ENCODE measurements at regions not wholly inside any gene's neighbourhood (a gene's known extent, or its start where the extent isn't known, plus 50 kb on each side); places are given as distances from the start of the nearest gene placed in this dataset.

DNA sequence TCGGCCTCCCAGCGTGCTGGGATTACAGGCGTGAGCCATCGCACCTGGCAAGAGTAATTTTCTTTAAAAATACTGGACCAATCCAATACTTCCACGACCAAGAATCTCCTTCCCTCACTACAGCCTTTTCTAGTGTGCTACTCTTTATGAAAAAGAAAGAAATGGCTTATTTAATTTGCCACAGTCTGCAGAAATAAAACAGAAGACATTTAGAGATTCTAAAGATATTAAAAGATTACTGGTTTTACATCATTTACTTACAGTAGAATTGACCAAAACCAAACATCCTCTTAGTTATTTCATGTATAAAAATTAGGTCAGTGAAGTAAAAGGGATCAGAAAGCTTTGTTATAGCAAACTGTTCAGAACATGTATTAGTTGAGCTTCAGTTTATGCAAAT is 679.6 kb downstream of the MAT2B start:
- Mint-ChIP-seq H3K9me3 (ENCODE audit: insufficient read depth) (no peaks in the 10 kb centered on the region), H3K27me3 (no peaks in the 10 kb centered on the region), H3K4me1 (peaks cover 2% of the 10 kb centered on the region), H3K4me3 (no peak overlapping the region), H3K27ac (no peak overlapping the region)
- no peaks in the 10 kb centered on the region for H3K36me3 ChIP-seq (replicated peaks in 1 of 2; ENCODE audit: control extremely low read depth in 1 of 2, control insufficient read depth in 1 of 2, extremely low read depth in 1 of 2, insufficient read depth in 2 of 2, low read length in 1 of 2)
- no peaks in the 10 kb centered on the region for H3K4me1 ChIP-seq (ENCODE audit: control insufficient read depth in 2 of 2, insufficient read depth in 2 of 2, low read length in 2 of 2)
- DNase-seq (no peak), ATAC-seq (ENCODE audit: low read depth) (no peak)
- POLR2A ChIA-PET = no interaction called here
- H3K27me3 ChIP-seq (replicated peaks in 1 of 4; ENCODE audit: control extremely low read depth in 1 of 4, control insufficient read depth in 3 of 4, insufficient read depth in 4 of 4, low read length in 3 of 4) = no peaks in the 10 kb centered on the region
- no peaks in the 10 kb centered on the region for H3K79me2 ChIP-seq (ENCODE audit: control insufficient read depth, insufficient read depth, low read length)
- intact Hi-C loops (cut with micrococcal nuclease) = no loop called here
- no peak overlapping the region for H3K4me3 ChIP-seq (ENCODE audit: control extremely low read depth in 1 of 5, extremely low read depth in 1 of 5, insufficient read depth in 1 of 5, low read depth in 2 of 5, low read length in 4 of 5)
- no peak overlapping the region for H3K4me2 ChIP-seq (replicated peaks; ENCODE audit: low read depth, low read length, poor library complexity, severe bottlenecking)
- no peak for TF ChIP-seq EZH2 (IDR thresholded peaks at IDR 0.05; ENCODE audit: borderline replicate concordance, insufficient read depth, low read depth, low read length, poor library complexity, severe bottlenecking)
- TF ChIP-seq, protein P1, sequence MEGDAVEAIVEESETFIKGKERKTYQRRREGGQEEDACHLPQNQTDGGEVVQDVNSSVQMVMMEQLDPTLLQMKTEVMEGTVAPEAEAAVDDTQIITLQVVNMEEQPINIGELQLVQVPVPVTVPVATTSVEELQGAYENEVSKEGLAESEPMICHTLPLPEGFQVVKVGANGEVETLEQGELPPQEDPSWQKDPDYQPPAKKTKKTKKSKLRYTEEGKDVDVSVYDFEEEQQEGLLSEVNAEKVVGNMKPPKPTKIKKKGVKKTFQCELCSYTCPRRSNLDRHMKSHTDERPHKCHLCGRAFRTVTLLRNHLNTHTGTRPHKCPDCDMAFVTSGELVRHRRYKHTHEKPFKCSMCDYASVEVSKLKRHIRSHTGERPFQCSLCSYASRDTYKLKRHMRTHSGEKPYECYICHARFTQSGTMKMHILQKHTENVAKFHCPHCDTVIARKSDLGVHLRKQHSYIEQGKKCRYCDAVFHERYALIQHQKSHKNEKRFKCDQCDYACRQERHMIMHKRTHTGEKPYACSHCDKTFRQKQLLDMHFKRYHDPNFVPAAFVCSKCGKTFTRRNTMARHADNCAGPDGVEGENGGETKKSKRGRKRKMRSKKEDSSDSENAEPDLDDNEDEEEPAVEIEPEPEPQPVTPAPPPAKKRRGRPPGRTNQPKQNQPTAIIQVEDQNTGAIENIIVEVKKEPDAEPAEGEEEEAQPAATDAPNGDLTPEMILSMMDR (IDR thresholded peaks at IDR 0.05) = no peak
- no peaks in the 10 kb centered on the region for H4K20me1 ChIP-seq (ENCODE audit: control insufficient read depth, insufficient read depth, low read length, poor library complexity, severe bottlenecking)
- H2AFZ ChIP-seq (ENCODE audit: insufficient read depth, low read depth, low read length, poor library complexity, severe bottlenecking) = no peak overlapping the region
- H3K27ac ChIP-seq (ENCODE audit: low read length in 2 of 2) = no peak overlapping the region
- CTCF ChIA-PET = no interaction called here
- 100% methylated on average over 4 of the region's 5 CpGs for WGBS (ENCODE audit: insufficient coverage)
- H3K9me3 ChIP-seq (ENCODE audit: control extremely low read depth in 1 of 3, control insufficient read depth in 2 of 3, insufficient read depth in 1 of 3, low read length in 2 of 3) = no peaks in the 10 kb centered on the region
- no peak overlapping the region for H3K9ac ChIP-seq (ENCODE audit: low read length)

DNA sequence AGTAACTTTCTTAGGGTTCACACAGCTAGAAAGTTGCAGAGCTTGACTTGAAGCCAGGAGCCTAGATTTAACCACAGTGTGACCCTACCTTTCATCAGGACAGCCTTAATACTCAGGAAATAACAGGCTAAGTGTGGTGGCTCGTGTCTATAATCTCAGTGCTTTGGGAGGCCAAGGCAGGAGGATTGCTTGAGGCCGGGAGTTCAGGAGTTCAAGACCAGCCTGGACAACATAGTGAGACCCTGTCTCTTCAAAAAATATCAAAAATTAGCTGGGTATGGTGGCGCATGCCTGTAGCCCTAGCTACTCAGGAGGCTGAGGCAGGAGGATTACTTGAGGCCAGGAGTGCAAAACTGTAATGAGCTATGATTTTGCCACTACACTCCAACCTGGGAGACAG is 681.1 kb downstream of the MAT2B start:
- no peaks in the 10 kb centered on the region for H3K4me1 ChIP-seq (ENCODE audit: control insufficient read depth in 2 of 2, insufficient read depth in 2 of 2, low read length in 2 of 2)
- Mint-ChIP-seq H3K9me3 (ENCODE audit: insufficient read depth) (no peaks in the 10 kb centered on the region), H3K27ac (no peak overlapping the region), H3K4me3 (no peak overlapping the region), H3K27me3 (no peaks in the 10 kb centered on the region), H3K4me1 (peaks cover under 1% of the 10 kb centered on the region)
- H3K9me3 ChIP-seq (ENCODE audit: control extremely low read depth in 1 of 3, control insufficient read depth in 2 of 3, insufficient read depth in 1 of 3, low read length in 2 of 3) = no peaks in the 10 kb centered on the region
- intact Hi-C loops (cut with micrococcal nuclease) = no loop called here
- TF ChIP-seq, protein P1 (IDR thresholded peaks at IDR 0.05) = no peak
- no peak for TF ChIP-seq EZH2 (IDR thresholded peaks at IDR 0.05; ENCODE audit: borderline replicate concordance, insufficient read depth, low read depth, low read length, poor library complexity, severe bottlenecking)
- H3K36me3 ChIP-seq (replicated peaks in 1 of 2; ENCODE audit: control extremely low read depth in 1 of 2, control insufficient read depth in 1 of 2, extremely low read depth in 1 of 2, insufficient read depth in 2 of 2, low read length in 1 of 2) = no peaks in the 10 kb centered on the region
- H3K27ac ChIP-seq (ENCODE audit: low read length in 2 of 2) = no peak overlapping the region
- no peaks in the 10 kb centered on the region for H4K20me1 ChIP-seq (ENCODE audit: control insufficient read depth, insufficient read depth, low read length, poor library complexity, severe bottlenecking)
- DNase-seq = no peak
- no peak overlapping the region for H3K4me3 ChIP-seq (ENCODE audit: control extremely low read depth in 1 of 5, extremely low read depth in 1 of 5, insufficient read depth in 1 of 5, low read depth in 2 of 5, low read length in 4 of 5)
- H3K4me2 ChIP-seq (replicated peaks; ENCODE audit: low read depth, low read length, poor library complexity, severe bottlenecking) = no peak overlapping the region
- no peak overlapping the region for H2AFZ ChIP-seq (ENCODE audit: insufficient read depth, low read depth, low read length, poor library complexity, severe bottlenecking)
- CTCF ChIA-PET = no interaction called here
- WGBS (ENCODE audit: insufficient coverage) = 80% methylated on average over 2 of the region's 3 CpGs
- no peaks in the 10 kb centered on the region for H3K79me2 ChIP-seq (ENCODE audit: control insufficient read depth, insufficient read depth, low read length)
- ATAC-seq (ENCODE audit: low read depth) = no peak
- no peak overlapping the region for H3K9ac ChIP-seq (ENCODE audit: low read length)
- POLR2A ChIA-PET = interaction anchor here (0.6 kb wide), 1 partner anchor 8 kb away, joined by 3 read pairs; no protein-coding TSS in a partner anchor
- no peaks in the 10 kb centered on the region for H3K27me3 ChIP-seq (replicated peaks in 1 of 4; ENCODE audit: control extremely low read depth in 1 of 4, control insufficient read depth in 3 of 4, insufficient read depth in 4 of 4, low read length in 3 of 4)
